HEK293 (cell line): ENCODE measurements at regions not wholly inside any gene's neighbourhood (a gene's known extent, or its start where the extent isn't known, plus 50 kb on each side); places are given as distances from the start of the nearest gene placed in this dataset.

Experiments
- CTCF ChIA-PET: fragments of 350-600 bp; formaldehyde crosslinking; extraction: SDS; loops from one replicate; lab custom pipeline; 2021; ENCODE audit warnings: antibody characterized with exemption; lab: Yijun Ruan, JAX
- POLR2A ChIA-PET: fragments of 300-600 bp; formaldehyde crosslinking; extraction: SDS; loops from one replicate; lab custom pipeline; 2020; ENCODE audit warnings: antibody characterized with exemption, inconsistent platforms; lab: Yijun Ruan, JAX
- H3K27ac ChIP-seq: fragments of 200-500 bp; sonication (Bioruptor generic); 2 replicates; pipeline ENCODE4 v1.5.1; 2014; ENCODE audit warnings: low read depth, low read length, control low read depth, inconsistent platforms; ENCODE audit errors: extremely low read depth
- H3K36me3 ChIP-seq, 2 experiments: fragments of 200-500 bp in 1 of 2; sonication (Bioruptor generic) in 1 of 2; 1 replicate in 1 of 2; 2 replicates in 1 of 2; pipeline ENCODE4 v1.5.1; 2014 to 2017; ENCODE audit warnings: inconsistent platforms in 2 of 2, low read length in 2 of 2; ENCODE audit not compliant: control insufficient read depth in 2 of 2, insufficient read depth in 1 of 2
- H3K4me1 ChIP-seq: fragments of 200-500 bp; sonication (Bioruptor generic); 2 replicates; pipeline ENCODE4 v1.5.1; 2014; ENCODE audit warnings: mild to moderate bottlenecking, low read length, inconsistent platforms; ENCODE audit not compliant: control insufficient read depth, insufficient read depth
- H3K4me3 ChIP-seq: 2 replicates; pipeline ENCODE4 v1.5.1; 2011; ENCODE audit warnings: low read depth, mild to moderate bottlenecking, control low read depth, low read length, moderate library complexity
- H3K9me3 ChIP-seq: fragments of 200-500 bp; sonication (Bioruptor generic); 2 replicates; pipeline ENCODE4 v1.5.1; 2014; ENCODE audit warnings: low read depth, low read length, inconsistent platforms; ENCODE audit not compliant: control insufficient read depth, insufficient read depth
- EGR2 ChIP-seq: fragments of 450-650 bp; formaldehyde crosslinking; IDR thresholded peaks from 2 replicates; pipeline ENCODE4 v1.5.1; 2016; ENCODE audit warnings: low read depth, missing biosample characterization, missing genetic modification characterization
- ELK4 ChIP-seq: IDR thresholded peaks from 2 replicates; pipeline ENCODE4 v1.6.1; 2011; ENCODE audit warnings: mild to moderate bottlenecking, low read depth, low read length, borderline replicate concordance
- GLIS1 ChIP-seq: fragments of 450-650 bp; formaldehyde crosslinking; IDR thresholded peaks from 2 replicates; pipeline ENCODE4 v1.5.1; 2016; ENCODE audit warnings: missing biosample characterization, missing genetic modification characterization
- KLF16 ChIP-seq: fragments of 450-650 bp; formaldehyde crosslinking; IDR thresholded peaks from 2 replicates; pipeline ENCODE4 v1.5.1; 2017; ENCODE audit warnings: missing biosample characterization, missing genetic modification characterization
- MEIS1 ChIP-seq: sonication (generic); formaldehyde crosslinking; IDR thresholded peaks from 2 replicates; pipeline ENCODE4 v1.8.1; 2022; ENCODE audit warnings: missing genetic modification reagents, mild to moderate bottlenecking, borderline replicate concordance
- RBAK ChIP-seq: fragments of 450-650 bp; formaldehyde crosslinking; IDR thresholded peaks from 2 replicates; pipeline ENCODE4 v1.5.1; 2016; ENCODE audit warnings: missing biosample characterization, missing genetic modification characterization
- SCRT2 ChIP-seq: fragments of 450-650 bp; formaldehyde crosslinking; IDR thresholded peaks from 2 replicates; pipeline ENCODE4 v1.5.1; 2016; ENCODE audit warnings: missing biosample characterization, missing genetic modification characterization
- SP3 ChIP-seq: fragments of 450-650 bp; formaldehyde crosslinking; IDR thresholded peaks from 2 replicates; pipeline ENCODE4 v1.5.1; 2016; ENCODE audit warnings: missing biosample characterization, missing genetic modification characterization
- ZBTB20 ChIP-seq: fragments of 450-650 bp; formaldehyde crosslinking; IDR thresholded peaks from 2 replicates; pipeline ENCODE4 v1.5.1; 2016; ENCODE audit warnings: missing biosample characterization, missing genetic modification characterization
- ZNF146 ChIP-seq: fragments of 450-650 bp; formaldehyde crosslinking; IDR thresholded peaks from 2 replicates; pipeline ENCODE4 v1.5.1; 2016; ENCODE audit warnings: missing biosample characterization, missing genetic modification characterization
- ZNF155 ChIP-seq: fragments of 450-650 bp; formaldehyde crosslinking; IDR thresholded peaks from 2 replicates; pipeline ENCODE4 v1.5.1; 2016; ENCODE audit warnings: missing biosample characterization, missing genetic modification characterization
- ZNF18 ChIP-seq: fragments of 450-650 bp; formaldehyde crosslinking; IDR thresholded peaks from 2 replicates; pipeline ENCODE4 v1.5.1; 2016; ENCODE audit warnings: missing biosample characterization, missing genetic modification characterization
- ZNF292 ChIP-seq: fragments of 450-650 bp; formaldehyde crosslinking; IDR thresholded peaks from 2 replicates; pipeline ENCODE4 v1.5.1; 2016; ENCODE audit warnings: low read depth, missing biosample characterization, missing genetic modification characterization, borderline replicate concordance
- ZNF362 ChIP-seq: fragments of 450-650 bp; formaldehyde crosslinking; IDR thresholded peaks from 2 replicates; pipeline ENCODE4 v1.5.1; 2016; ENCODE audit warnings: missing biosample characterization, missing genetic modification characterization
- ZNF433 ChIP-seq: fragments of 450-650 bp; formaldehyde crosslinking; IDR thresholded peaks from 2 replicates; pipeline ENCODE4 v1.5.1; 2016; ENCODE audit warnings: missing biosample characterization, missing genetic modification characterization, low read depth
- ZNF548 ChIP-seq: fragments of 450-650 bp; formaldehyde crosslinking; IDR thresholded peaks from 2 replicates; pipeline ENCODE4 v1.5.1; 2016; ENCODE audit warnings: missing biosample characterization, missing genetic modification characterization
- ZNF580 ChIP-seq: fragments of 450-650 bp; formaldehyde crosslinking; IDR thresholded peaks from 2 replicates; pipeline ENCODE4 v1.5.1; 2016; ENCODE audit warnings: missing biosample characterization, missing genetic modification characterization
- ZNF600 ChIP-seq: fragments of 450-650 bp; formaldehyde crosslinking; IDR thresholded peaks from 2 replicates; pipeline ENCODE4 v1.5.1; 2016; ENCODE audit warnings: missing biosample characterization, missing genetic modification characterization
- ZNF629 ChIP-seq: fragments of 450-650 bp; formaldehyde crosslinking; IDR thresholded peaks from 2 replicates; pipeline ENCODE4 v1.5.1; 2017; ENCODE audit warnings: missing biosample characterization, missing genetic modification characterization
- ZNF670 ChIP-seq: fragments of 450-650 bp; formaldehyde crosslinking; IDR thresholded peaks from 2 replicates; pipeline ENCODE4 v1.5.1; 2016; ENCODE audit warnings: missing biosample characterization, missing genetic modification characterization, low read depth
- ZNF677 ChIP-seq: fragments of 450-650 bp; IDR thresholded peaks from 2 replicates; pipeline ENCODE4 v1.5.0; 2018; ENCODE audit warnings: missing biosample characterization, mild to moderate bottlenecking, missing genetic modification characterization, moderate library complexity
- ZNF747 ChIP-seq: fragments of 450-650 bp; formaldehyde crosslinking; IDR thresholded peaks from 2 replicates; pipeline ENCODE4 v1.5.1; 2016; ENCODE audit warnings: missing biosample characterization, missing genetic modification characterization
- ZNF791 ChIP-seq: fragments of 450-650 bp; formaldehyde crosslinking; IDR thresholded peaks from 2 replicates; pipeline ENCODE4 v1.5.1; 2016; ENCODE audit warnings: missing biosample characterization, missing genetic modification characterization
- ZNF843 ChIP-seq: fragments of 450-650 bp; formaldehyde crosslinking; IDR thresholded peaks from 2 replicates; pipeline ENCODE4 v1.5.1; 2016; ENCODE audit warnings: missing biosample characterization, missing genetic modification characterization
- TF ChIP-seq, protein P1 (sequence below): fragments of 450-650 bp; formaldehyde crosslinking; IDR thresholded peaks from 2 replicates; pipeline ENCODE4 v1.5.1; 2017; ENCODE audit warnings: missing biosample characterization, missing genetic modification characterization

DNA sequence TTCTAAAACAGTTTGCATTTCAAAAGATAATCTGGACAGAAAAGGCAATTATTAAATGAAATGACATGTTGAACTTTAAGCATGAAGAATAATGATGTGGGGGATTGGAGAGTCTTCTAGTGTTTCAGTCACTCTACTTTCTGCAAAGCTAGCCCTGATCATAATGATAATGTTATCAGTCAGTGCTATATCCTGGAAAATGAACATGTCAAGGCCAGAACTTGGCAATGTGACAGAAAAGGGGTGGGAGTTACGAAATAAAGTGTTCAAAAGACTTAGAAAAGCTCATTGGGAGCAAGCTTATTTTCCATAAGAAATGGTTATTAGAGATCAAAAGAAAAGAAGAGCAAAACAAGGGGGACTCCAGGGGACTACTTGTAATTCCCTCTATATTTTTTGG, 288.5 kb upstream of the SLC8A1 start:
- CTCF ChIA-PET = interaction anchor here (0.6 kb wide), 1 partner anchor 98 kb away, joined by 3 read pairs; no protein-coding TSS in a partner anchor
- Histone ChIP-seq H3K36me3 (no peaks in the 10 kb centered on the region), H3K4me3 (no peak overlapping the region), H3K27ac (no peak overlapping the region), H3K4me1 (no peaks in the 10 kb centered on the region), H3K9me3 (no peaks in the 10 kb centered on the region)
- no peak for TF ChIP-seq ZNF155 (tag by site-specific recombination)
- no peak for TF ChIP-seq KLF16
- TF ChIP-seq ZNF670 (tag by site-specific recombination) = no peak
- no peak for TF ChIP-seq ZBTB20 (tag by site-specific recombination)
- TF ChIP-seq ZNF292 (tag by site-specific recombination) = no peak
- TF ChIP-seq ELK4 = no peak
- no peak for TF ChIP-seq ZNF362 (tag by site-specific recombination)
- no peak for TF ChIP-seq EGR2 (tag by site-specific recombination)
- TF ChIP-seq, protein P1, sequence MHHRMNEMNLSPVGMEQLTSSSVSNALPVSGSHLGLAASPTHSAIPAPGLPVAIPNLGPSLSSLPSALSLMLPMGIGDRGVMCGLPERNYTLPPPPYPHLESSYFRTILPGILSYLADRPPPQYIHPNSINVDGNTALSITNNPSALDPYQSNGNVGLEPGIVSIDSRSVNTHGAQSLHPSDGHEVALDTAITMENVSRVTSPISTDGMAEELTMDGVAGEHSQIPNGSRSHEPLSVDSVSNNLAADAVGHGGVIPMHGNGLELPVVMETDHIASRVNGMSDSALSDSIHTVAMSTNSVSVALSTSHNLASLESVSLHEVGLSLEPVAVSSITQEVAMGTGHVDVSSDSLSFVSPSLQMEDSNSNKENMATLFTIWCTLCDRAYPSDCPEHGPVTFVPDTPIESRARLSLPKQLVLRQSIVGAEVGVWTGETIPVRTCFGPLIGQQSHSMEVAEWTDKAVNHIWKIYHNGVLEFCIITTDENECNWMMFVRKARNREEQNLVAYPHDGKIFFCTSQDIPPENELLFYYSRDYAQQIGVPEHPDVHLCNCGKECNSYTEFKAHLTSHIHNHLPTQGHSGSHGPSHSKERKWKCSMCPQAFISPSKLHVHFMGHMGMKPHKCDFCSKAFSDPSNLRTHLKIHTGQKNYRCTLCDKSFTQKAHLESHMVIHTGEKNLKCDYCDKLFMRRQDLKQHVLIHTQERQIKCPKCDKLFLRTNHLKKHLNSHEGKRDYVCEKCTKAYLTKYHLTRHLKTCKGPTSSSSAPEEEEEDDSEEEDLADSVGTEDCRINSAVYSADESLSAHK = no peak
- no peak for TF ChIP-seq ZNF548 (tag by site-specific recombination)
- TF ChIP-seq ZNF747 = no peak
- POLR2A ChIA-PET = no interaction called here

DNA sequence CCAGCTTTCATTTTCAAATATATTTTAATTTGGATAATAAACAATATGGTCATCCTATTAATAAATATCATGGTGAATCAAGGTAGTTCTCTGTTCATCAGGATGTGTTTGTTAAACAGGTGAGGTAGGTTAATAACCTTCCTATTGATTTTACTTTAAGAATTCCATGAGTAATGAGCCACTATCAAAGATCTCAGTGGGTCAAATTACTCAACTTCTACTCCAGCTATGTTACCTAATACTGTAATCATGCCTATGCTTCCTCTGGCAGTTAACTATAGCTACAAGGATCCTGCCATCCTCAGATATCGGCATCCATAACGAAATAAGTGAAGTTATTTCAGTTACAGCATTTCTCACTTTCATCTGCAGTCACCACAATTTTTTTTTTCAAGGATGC, 289.6 kb upstream of the SLC8A1 start:
- Histone ChIP-seq H3K4me1 (no peaks in the 10 kb centered on the region), H3K9me3 (no peaks in the 10 kb centered on the region), H3K4me3 (no peak overlapping the region), H3K27ac (no peak overlapping the region), H3K36me3 (no peaks in the 10 kb centered on the region)
- TF ChIP-seq RBAK (tag by site-specific recombination) = no peak
- no peak for TF ChIP-seq ZNF629 (tag by site-specific recombination)
- TF ChIP-seq ZNF580 = no peak
- no peak for TF ChIP-seq SCRT2 (tag by site-specific recombination)
- no peak for TF ChIP-seq SP3 (tag by site-specific recombination)
- no peak for TF ChIP-seq GLIS1 (tag by site-specific recombination)
- TF ChIP-seq ZNF18 = no peak
- TF ChIP-seq ZNF600 = no peak
- TF ChIP-seq ZNF677 (tag by site-specific recombination) = no peak
- no peak for TF ChIP-seq ZNF791 (tag by site-specific recombination)
- no peak for TF ChIP-seq ZNF146
- TF ChIP-seq ZNF843 = no peak
- TF ChIP-seq ZNF433 (tag by site-specific recombination) = no peak
- no peak for TF ChIP-seq MEIS1 (CRISPR knock-in tag)
- CTCF ChIA-PET = interaction anchor here (0.6 kb wide), 1 partner anchor 187 kb away, joined by 3 read pairs; no protein-coding TSS in a partner anchor
- POLR2A ChIA-PET = no interaction called here
